Liver (tissue), 8 donors: ENCODE measurements at regions not wholly inside any gene's neighbourhood (a gene's known extent, or its start where the extent isn't known, plus 50 kb on each side); places are given as distances from the start of the nearest gene placed in this dataset.

Experiments used
- DNase-seq: peaks from one replicate; pipeline ENCODE4 v3.0.0-alpha.2; 2017; ENCODE audit warnings: low spot score
- H3K27ac ChIP-seq, 2 donors: one replicate each; pipeline ENCODE4 v1.7.0; 2013; ENCODE audit warnings: inconsistent platforms in 2 of 2, low read length in 2 of 2, control low read depth in 1 of 2, low read depth in 1 of 2, mild to moderate bottlenecking in 1 of 2
- H3K27me3 ChIP-seq, 4 donors: one replicate each; pipeline versions ENCODE4 v1.6.1 to v1.7.0; 2013; ENCODE audit warnings: low read length in 3 of 4, inconsistent platforms in 1 of 4, mild to moderate bottlenecking in 1 of 4, moderate library complexity in 1 of 4; ENCODE audit not compliant: control insufficient read depth in 4 of 4, insufficient read depth in 4 of 4
- H3K36me3 ChIP-seq, 4 donors: one replicate each; pipeline versions ENCODE4 v1.6.1 to v1.7.0; 2013; ENCODE audit warnings: low read length in 3 of 4, mild to moderate bottlenecking in 3 of 4, low read depth in 1 of 4, moderate library complexity in 1 of 4; ENCODE audit not compliant: control insufficient read depth in 4 of 4, insufficient read depth in 3 of 4
- H3K4me1 ChIP-seq, 4 donors: one replicate each; pipeline versions ENCODE4 v1.6.1 to v1.7.0; 2013; ENCODE audit warnings: low read length in 3 of 4, mild to moderate bottlenecking in 3 of 4, moderate library complexity in 1 of 4; ENCODE audit not compliant: control insufficient read depth in 4 of 4, insufficient read depth in 4 of 4
- H3K4me3 ChIP-seq, 3 donors: one replicate each; pipeline versions ENCODE4 v1.6.1 to v1.7.0; 2013; ENCODE audit warnings: low read length in 3 of 3, control low read depth in 1 of 3, low read depth in 1 of 3, mild to moderate bottlenecking in 1 of 3
- H3K9ac ChIP-seq, 2 donors: one replicate each; pipeline ENCODE4 v1.7.0; 2013; ENCODE audit warnings: low read length in 2 of 2, mild to moderate bottlenecking in 2 of 2, moderate library complexity in 2 of 2, control low read depth in 1 of 2, low read depth in 1 of 2
- H3K9me3 ChIP-seq, 4 donors: one replicate each; pipeline versions ENCODE4 v1.6.1 to v1.7.0; 2013; ENCODE audit warnings: low read length in 3 of 4; ENCODE audit not compliant: control insufficient read depth in 4 of 4
- EGR1 ChIP-seq, 2 donors: IDR thresholded peaks; 2 replicates each; pipeline ENCODE4 v1.6.1; 2016 to 2018; ENCODE audit warnings: antibody characterized with exemption in 2 of 2, low read depth in 2 of 2
- FOXA1 ChIP-seq: IDR thresholded peaks from 2 replicates; pipeline ENCODE4 v1.6.1; 2016; ENCODE audit warnings: antibody characterized with exemption
- FOXA2 ChIP-seq: IDR thresholded peaks from 2 replicates; pipeline ENCODE4 v1.6.1; 2016; ENCODE audit warnings: antibody characterized with exemption
- GABPA ChIP-seq, 2 donors: IDR thresholded peaks in 1 of 2; conservative IDR thresholded peaks in 1 of 2; 2 replicates each; pipeline ENCODE4 v1.6.1; 2016; ENCODE audit warnings: antibody characterized with exemption in 2 of 2, mild to moderate bottlenecking in 1 of 2, moderate library complexity in 1 of 2
- HNF4G ChIP-seq: IDR thresholded peaks from 2 replicates; pipeline ENCODE4 v1.6.1; 2016; ENCODE audit warnings: antibody characterized with exemption
- JUND ChIP-seq, 2 donors: IDR thresholded peaks; 2 replicates each; pipeline ENCODE4 v1.6.1; 2016; ENCODE audit warnings: antibody characterized with exemption in 2 of 2
- NR2F2 ChIP-seq: IDR thresholded peaks from 2 replicates; pipeline ENCODE4 v1.6.1; 2016; ENCODE audit warnings: antibody characterized with exemption
- RAD21 ChIP-seq, 2 donors: IDR thresholded peaks; 2 replicates each; pipeline ENCODE4 v1.6.1; 2016; ENCODE audit warnings: antibody characterized with exemption in 2 of 2, mild to moderate bottlenecking in 2 of 2
- RXRA ChIP-seq, 2 donors: IDR thresholded peaks; 2 replicates each; pipeline ENCODE4 v1.6.1; 2017 to 2018; ENCODE audit warnings: antibody characterized with exemption in 2 of 2, mild to moderate bottlenecking in 1 of 2
- TAF1 ChIP-seq: conservative IDR thresholded peaks from 2 replicates; pipeline ENCODE4 v1.6.1; 2016; ENCODE audit warnings: antibody characterized with exemption, mild to moderate bottlenecking
- YY1 ChIP-seq: IDR thresholded peaks from 2 replicates; pipeline ENCODE4 v1.6.1; 2016; ENCODE audit warnings: antibody characterized with exemption, mild to moderate bottlenecking
- WGBS: extraction: QIAGEN DNeasy Blood & Tissue Kit; methylation state at CpG from one replicate; pipeline ENCODE4 v1.1.7; 2013; 5-methylcytosine and 5-hydroxymethylcytosine counted together
- TF ChIP-seq, protein P1 (sequence below): fragments of 150-350 bp; IDR thresholded peaks from 2 replicates; pipeline ENCODE4 v1.5.1; 2017; ENCODE audit warnings: improper control_type of control experiment, low read depth, low read length; ENCODE audit not compliant: missing input control
- TF ChIP-seq, protein P2 (sequence below): IDR thresholded peaks from 2 replicates; pipeline ENCODE4 v1.6.1; 2016; ENCODE audit warnings: antibody characterized with exemption
- TF ChIP-seq, protein P3 (sequence below): IDR thresholded peaks from 2 replicates; pipeline ENCODE4 v1.6.1; 2016; ENCODE audit warnings: antibody characterized with exemption
- TF ChIP-seq, protein P4 (sequence below): IDR thresholded peaks from 2 replicates; pipeline ENCODE4 v1.6.1; 2016; ENCODE audit warnings: antibody characterized with exemption
- TF ChIP-seq, protein P5 (sequence below): IDR thresholded peaks from 2 replicates; pipeline ENCODE4 v1.6.1; 2016; ENCODE audit warnings: antibody characterized with exemption, mild to moderate bottlenecking
- donor health status: healthy.
- donor health status: healthy.
- donor health status: healthy.
- donor health status: healthy.
- donor health status: healthy.

DNA sequence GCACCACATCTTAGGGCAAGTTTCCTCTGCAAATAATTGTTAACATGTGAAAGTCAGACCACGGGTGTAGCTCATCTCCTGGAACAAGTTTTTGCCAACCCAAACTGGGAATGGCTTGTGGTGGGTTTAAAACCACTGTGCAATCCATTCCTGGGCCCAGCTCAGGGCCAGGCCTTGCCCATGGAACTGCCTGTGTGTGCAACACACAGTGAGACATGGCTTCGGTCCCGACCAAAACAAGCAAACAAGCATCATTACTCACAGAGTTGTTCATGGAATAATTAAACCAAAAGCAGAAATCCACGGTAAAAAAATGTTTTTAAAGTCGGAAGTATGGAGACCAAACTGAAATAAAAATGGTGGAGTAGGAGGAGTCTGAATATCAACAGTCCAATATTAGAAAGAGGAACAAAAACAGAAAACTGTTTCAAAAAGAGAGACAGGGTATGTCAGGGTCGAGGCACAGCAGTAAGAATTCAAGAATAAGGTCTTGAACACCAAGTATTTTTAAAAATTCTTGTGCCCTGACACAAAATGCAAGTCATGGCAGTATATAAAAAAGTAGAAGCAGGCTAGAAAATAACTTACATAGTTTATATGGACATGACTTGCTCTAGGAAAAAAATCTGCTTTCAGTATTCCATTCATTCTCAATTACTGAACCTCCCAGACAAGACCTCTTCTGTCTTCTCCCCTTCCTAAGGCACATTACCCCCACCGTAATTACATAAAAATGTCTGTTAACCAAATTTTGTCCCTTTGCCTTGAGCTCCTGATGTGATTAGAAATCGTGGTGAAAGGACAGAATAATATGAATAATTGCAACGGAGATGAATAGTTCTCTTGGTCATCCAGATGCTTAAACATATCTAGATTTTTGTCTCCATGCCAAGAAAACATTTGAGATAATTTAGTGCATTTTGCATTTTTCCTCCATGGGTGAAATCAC lies 88.4 kb downstream of the FAS start:
- Histone ChIP-seq H3K4me1 (peaks cover 0 to 2% (median under 1%) of the 10 kb centered on the region in 4 donors), H3K27me3 (no peaks in the 10 kb centered on the region), H3K9ac (no peak overlapping the region), H3K9me3 (no peaks in the 10 kb centered on the region), H3K4me3 (no peak overlapping the region), H3K27ac (no peak overlapping the region), H3K36me3 (no peaks in the 10 kb centered on the region)
- TF ChIP-seq, protein P1, sequence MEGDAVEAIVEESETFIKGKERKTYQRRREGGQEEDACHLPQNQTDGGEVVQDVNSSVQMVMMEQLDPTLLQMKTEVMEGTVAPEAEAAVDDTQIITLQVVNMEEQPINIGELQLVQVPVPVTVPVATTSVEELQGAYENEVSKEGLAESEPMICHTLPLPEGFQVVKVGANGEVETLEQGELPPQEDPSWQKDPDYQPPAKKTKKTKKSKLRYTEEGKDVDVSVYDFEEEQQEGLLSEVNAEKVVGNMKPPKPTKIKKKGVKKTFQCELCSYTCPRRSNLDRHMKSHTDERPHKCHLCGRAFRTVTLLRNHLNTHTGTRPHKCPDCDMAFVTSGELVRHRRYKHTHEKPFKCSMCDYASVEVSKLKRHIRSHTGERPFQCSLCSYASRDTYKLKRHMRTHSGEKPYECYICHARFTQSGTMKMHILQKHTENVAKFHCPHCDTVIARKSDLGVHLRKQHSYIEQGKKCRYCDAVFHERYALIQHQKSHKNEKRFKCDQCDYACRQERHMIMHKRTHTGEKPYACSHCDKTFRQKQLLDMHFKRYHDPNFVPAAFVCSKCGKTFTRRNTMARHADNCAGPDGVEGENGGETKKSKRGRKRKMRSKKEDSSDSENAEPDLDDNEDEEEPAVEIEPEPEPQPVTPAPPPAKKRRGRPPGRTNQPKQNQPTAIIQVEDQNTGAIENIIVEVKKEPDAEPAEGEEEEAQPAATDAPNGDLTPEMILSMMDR: no peak
- TF ChIP-seq FOXA1 (no peak), YY1 (no peak), FOXA2 (no peak), TAF1 (no peak)
- TF ChIP-seq, protein P2, sequence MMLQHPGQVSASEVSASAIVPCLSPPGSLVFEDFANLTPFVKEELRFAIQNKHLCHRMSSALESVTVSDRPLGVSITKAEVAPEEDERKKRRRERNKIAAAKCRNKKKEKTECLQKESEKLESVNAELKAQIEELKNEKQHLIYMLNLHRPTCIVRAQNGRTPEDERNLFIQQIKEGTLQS: no peak
- TF ChIP-seq, protein P3, sequence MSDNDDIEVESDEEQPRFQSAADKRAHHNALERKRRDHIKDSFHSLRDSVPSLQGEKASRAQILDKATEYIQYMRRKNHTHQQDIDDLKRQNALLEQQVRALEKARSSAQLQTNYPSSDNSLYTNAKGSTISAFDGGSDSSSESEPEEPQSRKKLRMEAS: no peak
- 89% methylated on average over 9 of the region's 9 CpGs for WGBS
- DNase-seq: no peak

DNA sequence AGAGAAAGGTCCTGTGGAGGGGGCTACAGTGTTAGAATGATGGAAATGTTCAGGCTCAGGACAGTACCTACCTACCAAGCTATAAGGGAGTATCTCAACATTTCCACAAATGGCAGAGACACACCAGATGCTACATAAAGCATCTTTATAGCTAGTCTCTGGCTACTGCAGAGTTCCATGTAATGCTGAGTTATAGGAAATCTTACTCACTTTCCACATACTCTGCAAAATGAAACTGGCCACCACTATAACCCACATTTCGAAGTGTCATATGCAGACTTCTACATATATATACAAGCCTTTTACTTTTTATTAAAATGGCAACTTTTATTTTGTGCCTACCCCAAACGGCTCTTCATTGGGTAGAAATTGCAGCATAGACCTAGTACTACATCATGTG lies 85.5 kb downstream of the FAS start:
- 81% methylated on average over 2 of the region's 2 CpGs for WGBS
- Histone ChIP-seq H3K36me3 (no peaks in the 10 kb centered on the region), H3K27me3 (no peaks in the 10 kb centered on the region), H3K9ac (no peak overlapping the region), H3K4me1 (peaks cover 0 to 2% (median under 1%) of the 10 kb centered on the region in 4 donors), H3K27ac (no peak overlapping the region), H3K9me3 (no peaks in the 10 kb centered on the region), H3K4me3 (no peak overlapping the region)
- DNase-seq: no peak
- TF ChIP-seq, protein P4, sequence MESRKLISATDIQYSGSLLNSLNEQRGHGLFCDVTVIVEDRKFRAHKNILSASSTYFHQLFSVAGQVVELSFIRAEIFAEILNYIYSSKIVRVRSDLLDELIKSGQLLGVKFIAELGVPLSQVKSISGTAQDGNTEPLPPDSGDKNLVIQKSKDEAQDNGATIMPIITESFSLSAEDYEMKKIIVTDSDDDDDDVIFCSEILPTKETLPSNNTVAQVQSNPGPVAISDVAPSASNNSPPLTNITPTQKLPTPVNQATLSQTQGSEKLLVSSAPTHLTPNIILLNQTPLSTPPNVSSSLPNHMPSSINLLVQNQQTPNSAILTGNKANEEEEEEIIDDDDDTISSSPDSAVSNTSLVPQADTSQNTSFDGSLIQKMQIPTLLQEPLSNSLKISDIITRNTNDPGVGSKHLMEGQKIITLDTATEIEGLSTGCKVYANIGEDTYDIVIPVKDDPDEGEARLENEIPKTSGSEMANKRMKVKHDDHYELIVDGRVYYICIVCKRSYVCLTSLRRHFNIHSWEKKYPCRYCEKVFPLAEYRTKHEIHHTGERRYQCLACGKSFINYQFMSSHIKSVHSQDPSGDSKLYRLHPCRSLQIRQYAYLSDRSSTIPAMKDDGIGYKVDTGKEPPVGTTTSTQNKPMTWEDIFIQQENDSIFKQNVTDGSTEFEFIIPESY: no peak
- TF ChIP-seq GABPA (IDR thresholded peaks at IDR 0.05 in 1 of 2, conservative IDR thresholded peaks at IDR 0.05 in 1 of 2): no peak
- no peak for TF ChIP-seq TAF1
- TF ChIP-seq, protein P1: no peak
- TF ChIP-seq NR2F2: no peak
- no peak for TF ChIP-seq FOXA2
- no peak for TF ChIP-seq JUND (IDR thresholded peaks at IDR 0.05)
- no peak for TF ChIP-seq HNF4G
- no peak for TF ChIP-seq RXRA (IDR thresholded peaks at IDR 0.05)
- no peak for TF ChIP-seq EGR1 (IDR thresholded peaks at IDR 0.05; ENCODE audit: low read depth in 2 of 2)
- TF ChIP-seq, protein P3: no peak
- no peak for TF ChIP-seq YY1
- TF ChIP-seq RAD21 (IDR thresholded peaks at IDR 0.05): no peak
- TF ChIP-seq, protein P5, sequence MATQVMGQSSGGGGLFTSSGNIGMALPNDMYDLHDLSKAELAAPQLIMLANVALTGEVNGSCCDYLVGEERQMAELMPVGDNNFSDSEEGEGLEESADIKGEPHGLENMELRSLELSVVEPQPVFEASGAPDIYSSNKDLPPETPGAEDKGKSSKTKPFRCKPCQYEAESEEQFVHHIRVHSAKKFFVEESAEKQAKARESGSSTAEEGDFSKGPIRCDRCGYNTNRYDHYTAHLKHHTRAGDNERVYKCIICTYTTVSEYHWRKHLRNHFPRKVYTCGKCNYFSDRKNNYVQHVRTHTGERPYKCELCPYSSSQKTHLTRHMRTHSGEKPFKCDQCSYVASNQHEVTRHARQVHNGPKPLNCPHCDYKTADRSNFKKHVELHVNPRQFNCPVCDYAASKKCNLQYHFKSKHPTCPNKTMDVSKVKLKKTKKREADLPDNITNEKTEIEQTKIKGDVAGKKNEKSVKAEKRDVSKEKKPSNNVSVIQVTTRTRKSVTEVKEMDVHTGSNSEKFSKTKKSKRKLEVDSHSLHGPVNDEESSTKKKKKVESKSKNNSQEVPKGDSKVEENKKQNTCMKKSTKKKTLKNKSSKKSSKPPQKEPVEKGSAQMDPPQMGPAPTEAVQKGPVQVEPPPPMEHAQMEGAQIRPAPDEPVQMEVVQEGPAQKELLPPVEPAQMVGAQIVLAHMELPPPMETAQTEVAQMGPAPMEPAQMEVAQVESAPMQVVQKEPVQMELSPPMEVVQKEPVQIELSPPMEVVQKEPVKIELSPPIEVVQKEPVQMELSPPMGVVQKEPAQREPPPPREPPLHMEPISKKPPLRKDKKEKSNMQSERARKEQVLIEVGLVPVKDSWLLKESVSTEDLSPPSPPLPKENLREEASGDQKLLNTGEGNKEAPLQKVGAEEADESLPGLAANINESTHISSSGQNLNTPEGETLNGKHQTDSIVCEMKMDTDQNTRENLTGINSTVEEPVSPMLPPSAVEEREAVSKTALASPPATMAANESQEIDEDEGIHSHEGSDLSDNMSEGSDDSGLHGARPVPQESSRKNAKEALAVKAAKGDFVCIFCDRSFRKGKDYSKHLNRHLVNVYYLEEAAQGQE: no peak
